A204.1 (cell line): ENCODE measurements at regions not wholly inside any gene's neighbourhood (a gene's known extent, or its start where the extent isn't known, plus 50 kb on each side); places are given as distances from the start of the nearest gene placed in this dataset.
"Not testable (repeated sequence)": the region's sequence is repeated elsewhere in the genome, so short reads cannot be mapped to it uniquely, and the experiment has no call there.

Source experiments
- FAIRE-seq: peaks from 2 replicates; lab custom pipeline; 2012; peaks lifted over from hg19 to GRCh38; lab: Jason Lieb, UNC

GRCh38 chr12:89875809-89876208 lies 167.2 kb upstream of the ATP2B1 start:
- FAIRE-seq = no peak

GRCh38 chr12:89875225-89875624 lies 166.6 kb upstream of the ATP2B1 start:
- FAIRE-seq = no peak

GRCh38 chr12:89874146-89874545 lies 165.5 kb upstream of the ATP2B1 start:
- FAIRE-seq = no peak

- no peak for FAIRE-seq
Measured at GRCh38 chr12:89873745-89874144, 165.1 kb upstream of the ATP2B1 start.

- FAIRE-seq = no peak
Measured at GRCh38 chr12:89872922-89873630, 164.4 kb upstream of the ATP2B1 start.

GRCh38 chr12:89870413-89871184 lies 162.0 kb upstream of the ATP2B1 start:
- no peak for FAIRE-seq

- FAIRE-seq = not testable (repeated sequence)
Measured at GRCh38 chr12:89867611-89868010, 159.0 kb upstream of the ATP2B1 start.

- FAIRE-seq = no peak
Measured at GRCh38 chr12:89864411-89864810, 155.8 kb upstream of the ATP2B1 start.

GRCh38 chr12:89863968-89864367 lies 155.3 kb upstream of the ATP2B1 start:
- FAIRE-seq = no peak

GRCh38 chr12:89863493-89863938 lies 154.9 kb upstream of the ATP2B1 start:
- no peak for FAIRE-seq

GRCh38 chr12:89862511-89863445 lies 154.1 kb upstream of the ATP2B1 start:
- FAIRE-seq = no peak

GRCh38 chr12:89861086-89861485 lies 152.4 kb upstream of the ATP2B1 start:
- FAIRE-seq = no peak

GRCh38 chr12:89859508-89860220 lies 151.0 kb upstream of the ATP2B1 start:
- no peak for FAIRE-seq

GRCh38 chr12:89858718-89859117 lies 150.1 kb upstream of the ATP2B1 start:
- FAIRE-seq = no peak

- no peak for FAIRE-seq
Measured at GRCh38 chr12:89857652-89858274, 149.1 kb upstream of the ATP2B1 start.

GRCh38 chr12:89856431-89856830 lies 147.8 kb upstream of the ATP2B1 start:
- no peak for FAIRE-seq

GRCh38 chr12:89848732-89849131 lies 140.1 kb upstream of the ATP2B1 start:
- FAIRE-seq = no peak

GRCh38 chr12:89846473-89847055 lies 137.9 kb upstream of the ATP2B1 start:
- no peak for FAIRE-seq

- no peak for FAIRE-seq
Measured at GRCh38 chr12:89845767-89846166, 137.1 kb upstream of the ATP2B1 start.

- FAIRE-seq = no peak
Measured at GRCh38 chr12:89845366-89845765, 136.7 kb upstream of the ATP2B1 start.

- no peak for FAIRE-seq
Measured at GRCh38 chr12:89844539-89844938, 135.9 kb upstream of the ATP2B1 start.
